ENCODE measurements at regions not wholly inside any gene's neighbourhood (a gene's known extent, or its start where the extent isn't known, plus 50 kb on each side); places are given as distances from the start of the nearest gene placed in this dataset.

DNA sequence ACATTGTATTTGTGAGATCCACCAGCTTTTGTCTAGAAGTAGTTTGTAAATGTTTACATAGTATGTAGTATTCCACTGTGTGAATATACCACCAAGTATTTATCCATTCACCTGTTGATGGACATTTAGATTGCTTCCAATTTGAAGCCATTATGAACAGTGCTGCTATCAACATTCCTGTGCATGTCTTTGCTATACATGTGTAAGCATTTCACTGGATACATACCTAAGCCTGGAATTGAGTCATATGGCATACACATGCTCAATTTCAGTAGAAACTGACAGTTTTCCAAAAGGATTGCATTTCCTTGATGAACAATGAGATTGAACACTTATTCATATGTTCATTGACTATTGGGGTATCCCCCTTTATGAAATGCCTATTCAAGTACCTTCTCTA is 540.6 kb upstream of the SOX9 start:
- FAIRE-seq (peak; percentile 26), DNase-seq (ENCODE audit: low read depth, low spot score) (no peak)
- H3K9ac ChIP-seq (ENCODE audit: control insufficient read depth, extremely low read depth, insufficient read depth, low read length): no peak overlapping the region
- H3K27me3 ChIP-seq (ENCODE audit: control insufficient read depth, extremely low read depth, insufficient read depth, low read length): no peaks in the 10 kb centered on the region
- no peak overlapping the region for H2AFZ ChIP-seq (ENCODE audit: control insufficient read depth, low read length)
- no peak overlapping the region for H3K4me2 ChIP-seq (ENCODE audit: control insufficient read depth, extremely low read depth, insufficient read depth, low read depth, low read length)
- no peaks in the 10 kb centered on the region for H4K20me1 ChIP-seq (ENCODE audit: control insufficient read depth, extremely low read depth, insufficient read depth, low read length)
- no peak overlapping the region for H3K27ac ChIP-seq (ENCODE audit: control insufficient read depth, insufficient read depth, low read length)
- H3K9me3 ChIP-seq (ENCODE audit: control insufficient read depth, low read depth, low read length): peaks cover 3% of the 10 kb centered on the region
- TF ChIP-seq, protein P1, sequence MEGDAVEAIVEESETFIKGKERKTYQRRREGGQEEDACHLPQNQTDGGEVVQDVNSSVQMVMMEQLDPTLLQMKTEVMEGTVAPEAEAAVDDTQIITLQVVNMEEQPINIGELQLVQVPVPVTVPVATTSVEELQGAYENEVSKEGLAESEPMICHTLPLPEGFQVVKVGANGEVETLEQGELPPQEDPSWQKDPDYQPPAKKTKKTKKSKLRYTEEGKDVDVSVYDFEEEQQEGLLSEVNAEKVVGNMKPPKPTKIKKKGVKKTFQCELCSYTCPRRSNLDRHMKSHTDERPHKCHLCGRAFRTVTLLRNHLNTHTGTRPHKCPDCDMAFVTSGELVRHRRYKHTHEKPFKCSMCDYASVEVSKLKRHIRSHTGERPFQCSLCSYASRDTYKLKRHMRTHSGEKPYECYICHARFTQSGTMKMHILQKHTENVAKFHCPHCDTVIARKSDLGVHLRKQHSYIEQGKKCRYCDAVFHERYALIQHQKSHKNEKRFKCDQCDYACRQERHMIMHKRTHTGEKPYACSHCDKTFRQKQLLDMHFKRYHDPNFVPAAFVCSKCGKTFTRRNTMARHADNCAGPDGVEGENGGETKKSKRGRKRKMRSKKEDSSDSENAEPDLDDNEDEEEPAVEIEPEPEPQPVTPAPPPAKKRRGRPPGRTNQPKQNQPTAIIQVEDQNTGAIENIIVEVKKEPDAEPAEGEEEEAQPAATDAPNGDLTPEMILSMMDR (optimal IDR thresholded peaks at IDR 0.05 in 1 of 3, IDR thresholded peaks at IDR 0.05 in 1 of 3, conservative IDR thresholded peaks at IDR 0.05 in 1 of 3; ENCODE audit: extremely low read depth in 1 of 3, insufficient read depth in 2 of 3, low read length in 3 of 3): no peak
- no peak for TF ChIP-seq EZH2 (IDR thresholded peaks at IDR 0.05; ENCODE audit: low read length)
- no peaks in the 10 kb centered on the region for H3K79me2 ChIP-seq (ENCODE audit: control insufficient read depth, insufficient read depth, low read length)
- no peaks in the 10 kb centered on the region for H3K4me1 ChIP-seq (ENCODE audit: control insufficient read depth, extremely low read depth, insufficient read depth, low read length)
- no peak overlapping the region for H3K4me3 ChIP-seq (ENCODE audit: control insufficient read depth in 2 of 3, extremely low read depth in 1 of 3, insufficient read depth in 2 of 3, low read depth in 1 of 3, low read length in 3 of 3)
- H3K36me3 ChIP-seq (ENCODE audit: control insufficient read depth in 2 of 2, extremely low read depth in 1 of 2, insufficient read depth in 2 of 2, low read length in 2 of 2): no peaks in the 10 kb centered on the region
- H3K9me1 ChIP-seq (ENCODE audit: control insufficient read depth, extremely low read depth, insufficient read depth, low read length): no peaks in the 10 kb centered on the region
- dilution Hi-C loops (cut with MboI; ENCODE audit: extremely low pct_ligation_motif_present, low sequenced_read_pairs): no loop called here

DNA sequence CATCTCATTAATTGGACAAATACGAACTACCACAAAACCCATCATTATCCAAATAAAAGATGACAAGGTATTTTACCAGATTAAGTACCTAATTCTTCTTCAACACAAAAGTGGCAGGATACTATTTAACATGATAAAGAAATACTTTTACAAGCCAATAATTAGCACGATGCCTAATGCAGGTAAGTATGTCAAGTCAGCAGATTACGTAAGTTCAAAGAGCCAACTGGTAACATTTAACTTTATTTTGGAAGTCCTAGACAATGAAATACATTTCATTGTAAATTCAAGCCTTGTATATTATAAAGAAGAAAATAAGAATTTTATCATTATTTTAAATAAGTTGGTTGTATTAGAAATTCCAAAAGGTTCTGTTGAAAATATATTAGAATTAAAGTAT is 535.3 kb upstream of the SOX9 start:
- Histone ChIP-seq H3K4me1 (ENCODE audit: control insufficient read depth, extremely low read depth, insufficient read depth, low read length) (no peaks in the 10 kb centered on the region), H3K9me1 (ENCODE audit: control insufficient read depth, extremely low read depth, insufficient read depth, low read length) (no peaks in the 10 kb centered on the region), H4K20me1 (ENCODE audit: control insufficient read depth, extremely low read depth, insufficient read depth, low read length) (no peaks in the 10 kb centered on the region), H3K36me3 (ENCODE audit: control insufficient read depth in 2 of 2, extremely low read depth in 1 of 2, insufficient read depth in 2 of 2, low read length in 2 of 2) (no peaks in the 10 kb centered on the region), H3K9me3 (ENCODE audit: control insufficient read depth, low read depth, low read length) (no peaks in the 10 kb centered on the region), H3K9ac (ENCODE audit: control insufficient read depth, extremely low read depth, insufficient read depth, low read length) (no peak overlapping the region), H3K27me3 (ENCODE audit: control insufficient read depth, extremely low read depth, insufficient read depth, low read length) (no peaks in the 10 kb centered on the region), H3K4me3 (ENCODE audit: control insufficient read depth in 2 of 3, extremely low read depth in 1 of 3, insufficient read depth in 2 of 3, low read depth in 1 of 3, low read length in 3 of 3) (no peak overlapping the region), H3K79me2 (ENCODE audit: control insufficient read depth, insufficient read depth, low read length) (no peaks in the 10 kb centered on the region), H2AFZ (ENCODE audit: control insufficient read depth, low read length) (no peak overlapping the region), H3K27ac (ENCODE audit: control insufficient read depth, insufficient read depth, low read length) (no peak overlapping the region), H3K4me2 (ENCODE audit: control insufficient read depth, extremely low read depth, insufficient read depth, low read depth, low read length) (no peak overlapping the region)
- dilution Hi-C loops (cut with MboI; ENCODE audit: extremely low pct_ligation_motif_present, low sequenced_read_pairs): no loop called here
- DNase-seq (ENCODE audit: low read depth, low spot score): no peak
- TF ChIP-seq, protein P1 (optimal IDR thresholded peaks at IDR 0.05 in 1 of 3, IDR thresholded peaks at IDR 0.05 in 1 of 3, conservative IDR thresholded peaks at IDR 0.05 in 1 of 3; ENCODE audit: extremely low read depth in 1 of 3, insufficient read depth in 2 of 3, low read length in 3 of 3): no peak
- no peak for TF ChIP-seq EZH2 (IDR thresholded peaks at IDR 0.05; ENCODE audit: low read length)
- FAIRE-seq: no peak

Data from keratinocyte (primary cell).